Mesothelial cell of epicardium (in vitro differentiated cells): ENCODE measurements at regions not wholly inside any gene's neighbourhood (a gene's known extent, or its start where the extent isn't known, plus 50 kb on each side); places are given as distances from the start of the nearest gene placed in this dataset.

ENCODE experiments used
- DNase-seq, 2 experiments: peaks; one replicate each; pipeline ENCODE4 v3.0.0; 2021; ENCODE audit warnings: low spot score in 2 of 2; ENCODE audit not compliant: unreplicated experiment in 2 of 2
- H3K27ac Mint-ChIP-seq: 2 replicates; pipeline ENCODE4 v1.8.0; 2021; ENCODE audit warnings: mixed read lengths
- H3K27me3 Mint-ChIP-seq: 2 replicates; pipeline ENCODE4 v1.8.0; 2021; ENCODE audit warnings: low read depth, mixed read lengths
- H3K36me3 Mint-ChIP-seq: 2 replicates; pipeline ENCODE4 v1.8.0; 2021; ENCODE audit warnings: mixed read lengths
- H3K4me1 Mint-ChIP-seq: 2 replicates; pipeline ENCODE4 v1.8.0; 2021; ENCODE audit warnings: mixed read lengths
- H3K4me3 Mint-ChIP-seq: 2 replicates; pipeline ENCODE4 v1.8.0; 2021; ENCODE audit warnings: mild to moderate bottlenecking, moderate library complexity, mixed read lengths
- H3K9me3 Mint-ChIP-seq: 2 replicates; pipeline ENCODE4 v1.8.0; 2021; ENCODE audit warnings: mixed read lengths
- TF ChIP-seq, protein P1 (sequence below): fragments of 200-600 bp; sonication (generic); IDR thresholded peaks from one replicate; pipeline ENCODE4 v1.5.0; 2021; ENCODE audit warnings: antibody characterized with exemption; ENCODE audit not compliant: unreplicated experiment

DNA sequence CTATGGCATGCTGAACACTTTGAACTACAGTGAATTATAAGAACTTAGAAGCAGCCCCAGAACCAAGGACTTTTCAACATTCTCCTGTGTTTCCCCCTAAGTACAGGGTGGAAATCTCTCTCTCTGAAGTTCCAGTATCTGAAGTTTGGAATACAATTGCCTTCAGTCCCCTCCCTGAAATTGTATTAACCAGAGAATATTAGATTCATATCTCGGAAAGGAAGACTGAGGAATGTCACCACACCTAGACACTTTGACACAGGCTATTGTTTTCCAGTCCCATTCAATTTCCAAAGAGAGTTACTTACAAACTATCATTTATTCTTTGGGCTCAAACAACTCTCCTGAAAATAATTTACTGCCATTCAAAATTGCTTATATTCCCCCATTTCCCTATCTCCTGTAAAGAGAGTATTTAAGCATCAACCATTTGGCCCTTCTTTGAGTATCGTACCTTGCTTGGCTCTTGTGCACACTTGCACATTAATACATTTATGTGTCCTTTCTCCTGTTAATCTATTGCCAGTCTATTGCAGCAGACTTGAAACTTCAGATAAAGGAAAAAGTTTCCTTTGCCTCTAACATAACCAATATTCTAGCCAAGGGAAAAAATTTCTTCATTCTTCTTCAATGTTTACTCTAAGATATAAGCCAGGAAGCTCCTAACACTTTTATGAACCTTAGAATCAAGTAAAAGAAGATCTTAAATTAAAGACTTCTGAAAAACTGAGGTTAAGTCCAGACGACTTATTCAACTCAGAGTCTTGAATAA is 402.4 kb upstream of the DDI1 start:
- TF ChIP-seq, protein P1, sequence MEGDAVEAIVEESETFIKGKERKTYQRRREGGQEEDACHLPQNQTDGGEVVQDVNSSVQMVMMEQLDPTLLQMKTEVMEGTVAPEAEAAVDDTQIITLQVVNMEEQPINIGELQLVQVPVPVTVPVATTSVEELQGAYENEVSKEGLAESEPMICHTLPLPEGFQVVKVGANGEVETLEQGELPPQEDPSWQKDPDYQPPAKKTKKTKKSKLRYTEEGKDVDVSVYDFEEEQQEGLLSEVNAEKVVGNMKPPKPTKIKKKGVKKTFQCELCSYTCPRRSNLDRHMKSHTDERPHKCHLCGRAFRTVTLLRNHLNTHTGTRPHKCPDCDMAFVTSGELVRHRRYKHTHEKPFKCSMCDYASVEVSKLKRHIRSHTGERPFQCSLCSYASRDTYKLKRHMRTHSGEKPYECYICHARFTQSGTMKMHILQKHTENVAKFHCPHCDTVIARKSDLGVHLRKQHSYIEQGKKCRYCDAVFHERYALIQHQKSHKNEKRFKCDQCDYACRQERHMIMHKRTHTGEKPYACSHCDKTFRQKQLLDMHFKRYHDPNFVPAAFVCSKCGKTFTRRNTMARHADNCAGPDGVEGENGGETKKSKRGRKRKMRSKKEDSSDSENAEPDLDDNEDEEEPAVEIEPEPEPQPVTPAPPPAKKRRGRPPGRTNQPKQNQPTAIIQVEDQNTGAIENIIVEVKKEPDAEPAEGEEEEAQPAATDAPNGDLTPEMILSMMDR, result no peak
- Mint-ChIP-seq H3K9me3 (peaks cover 14% of the 10 kb centered on the region), H3K4me3 (no peak overlapping the region), H3K27me3 (no peaks in the 10 kb centered on the region), H3K27ac (peak overlapping the region; percentile 26), H3K36me3 (peaks cover 2% of the 10 kb centered on the region), H3K4me1 (peaks cover 17% of the 10 kb centered on the region)
- DNase-seq, result no peak

DNA sequence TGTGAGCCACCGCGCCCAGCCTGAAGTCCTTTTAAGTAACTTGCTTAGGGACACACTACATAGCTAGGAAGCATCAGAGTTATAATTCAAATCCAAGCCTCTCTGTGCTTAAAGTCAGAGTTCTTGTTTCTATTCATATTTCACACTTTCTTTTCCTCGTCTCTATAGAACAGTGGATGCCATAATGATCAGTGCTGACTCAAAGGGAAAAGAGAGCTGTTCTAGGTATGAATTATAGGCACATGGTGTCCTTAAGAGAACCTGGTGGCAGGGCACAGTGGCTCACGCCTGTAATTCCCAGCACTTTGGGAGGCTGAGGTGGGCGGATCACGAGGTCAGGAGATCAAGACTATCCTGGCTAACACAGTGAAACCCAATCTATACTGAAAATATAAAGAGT is 400.2 kb upstream of the DDI1 start:
- H3K4me1 Mint-ChIP-seq, result peaks cover 22% of the 10 kb centered on the region
- no peaks in the 10 kb centered on the region for H3K36me3 Mint-ChIP-seq
- no peak for DNase-seq
- TF ChIP-seq, protein P1, result no peak
- H3K9me3 Mint-ChIP-seq, result peaks cover 8% of the 10 kb centered on the region
- no peak overlapping the region for H3K27ac Mint-ChIP-seq
- no peak overlapping the region for H3K4me3 Mint-ChIP-seq
- no peaks in the 10 kb centered on the region for H3K27me3 Mint-ChIP-seq

DNA sequence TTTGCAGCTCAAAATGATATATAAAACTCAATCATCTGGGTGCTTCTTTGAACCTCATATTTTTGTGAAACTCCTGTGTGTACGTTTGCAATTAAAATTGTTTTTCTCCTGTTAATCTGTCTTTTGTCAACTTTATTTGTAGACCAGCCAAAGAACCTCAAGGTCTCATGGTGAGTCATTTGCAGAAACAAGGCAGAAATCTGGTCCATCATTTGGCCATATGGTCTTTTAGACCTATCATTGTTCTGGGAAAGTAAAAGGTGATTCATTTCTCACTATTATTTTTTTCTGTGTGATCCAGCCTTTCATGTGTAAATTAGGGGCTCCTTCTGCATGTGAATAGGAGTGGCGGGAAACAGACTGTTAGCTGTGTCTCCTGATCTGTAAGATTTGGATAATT is 399.1 kb upstream of the DDI1 start:
- no peaks in the 10 kb centered on the region for H3K27me3 Mint-ChIP-seq
- TF ChIP-seq, protein P1, result no peak
- no peak for DNase-seq
- no peak overlapping the region for H3K27ac Mint-ChIP-seq
- no peaks in the 10 kb centered on the region for H3K36me3 Mint-ChIP-seq
- H3K4me3 Mint-ChIP-seq, result no peak overlapping the region
- H3K9me3 Mint-ChIP-seq, result peaks cover 8% of the 10 kb centered on the region
- peaks cover 21% of the 10 kb centered on the region for H3K4me1 Mint-ChIP-seq

DNA sequence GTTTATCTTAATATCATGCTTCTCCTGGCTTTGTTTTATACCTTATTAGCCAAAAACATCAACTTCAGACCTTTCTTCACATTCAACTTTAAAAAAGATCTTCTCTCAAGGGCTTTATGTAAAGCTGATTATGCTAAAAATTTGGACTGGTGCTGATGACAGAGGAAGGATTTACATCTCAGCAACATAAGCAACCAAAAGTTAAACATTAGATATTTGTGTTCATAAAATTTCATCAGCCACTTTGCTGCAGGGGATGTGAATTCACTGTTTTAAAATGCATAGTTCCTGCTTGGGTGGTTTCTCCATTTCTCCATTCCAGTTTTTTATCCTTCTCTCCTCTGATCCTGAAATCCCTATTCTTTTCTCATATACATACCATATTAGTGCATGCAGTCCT is 398.6 kb upstream of the DDI1 start:
- no peak overlapping the region for H3K27ac Mint-ChIP-seq

DNA sequence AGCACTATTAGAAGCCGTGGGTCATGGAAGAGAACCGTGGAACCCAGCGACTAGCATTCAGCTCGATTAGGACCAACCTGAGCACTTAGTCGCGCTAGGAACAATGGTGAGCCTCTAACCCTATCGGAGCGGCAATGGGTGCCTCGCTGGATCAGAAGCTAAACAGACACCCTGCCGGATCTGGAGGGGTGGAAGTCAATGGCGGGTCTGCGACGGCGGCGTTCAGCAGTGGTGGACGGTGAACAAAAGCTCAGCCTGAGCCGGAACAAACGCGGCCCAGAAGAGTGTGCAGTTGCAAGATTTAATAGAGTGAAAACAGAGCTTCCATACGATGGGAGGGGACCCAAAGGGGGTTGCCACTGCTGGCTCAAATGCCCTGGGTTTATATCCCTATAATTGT is 391.8 kb upstream of the DDI1 start:
- Mint-ChIP-seq H3K36me3 (no peaks in the 10 kb centered on the region), H3K27me3 (no peaks in the 10 kb centered on the region), H3K4me1 (peaks cover 6% of the 10 kb centered on the region), H3K9me3 (peaks cover 6% of the 10 kb centered on the region), H3K4me3 (no peak overlapping the region), H3K27ac (no peak overlapping the region)
- DNase-seq, result no peak
- TF ChIP-seq, protein P1, result no peak

More for the DNA sequence above, 398.6 kb upstream of the DDI1 start:
- Mint-ChIP-seq H3K4me1 (peaks cover 19% of the 10 kb centered on the region), H3K4me3 (no peak overlapping the region), H3K36me3 (no peaks in the 10 kb centered on the region), H3K27me3 (no peaks in the 10 kb centered on the region), H3K9me3 (peaks cover 8% of the 10 kb centered on the region)
- no peak for DNase-seq
- TF ChIP-seq, protein P1, result no peak

DNA sequence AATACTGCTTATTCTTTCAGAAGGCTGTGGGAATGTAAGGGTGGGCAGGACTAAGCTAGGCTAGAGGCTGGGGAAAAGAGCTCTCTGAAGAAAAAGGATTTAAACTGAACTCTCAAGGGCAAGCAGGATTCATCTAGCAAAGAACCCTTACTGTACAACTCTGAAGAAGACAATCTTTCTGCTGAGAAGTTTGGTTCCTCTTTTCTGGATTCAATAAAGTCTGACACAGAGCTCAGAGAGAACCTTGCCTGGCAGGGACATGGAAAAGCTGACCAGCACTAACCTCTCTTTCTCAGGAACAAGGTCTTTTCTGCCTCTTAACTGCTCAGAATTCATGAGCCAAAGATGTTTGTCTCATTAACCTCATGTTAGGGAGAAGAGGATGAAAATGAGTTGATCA is 388.4 kb upstream of the DDI1 start:
- Mint-ChIP-seq H3K9me3 (peaks cover 31% of the 10 kb centered on the region), H3K4me3 (no peak overlapping the region), H3K27me3 (no peaks in the 10 kb centered on the region), H3K4me1 (no peaks in the 10 kb centered on the region), H3K27ac (no peak overlapping the region), H3K36me3 (peaks cover 7% of the 10 kb centered on the region)
- TF ChIP-seq, protein P1, result no peak
- DNase-seq, result no peak
